OCI-LY3 (cell line): ENCODE measurements at regions not wholly inside any gene's neighbourhood (a gene's known extent, or its start where the extent isn't known, plus 50 kb on each side); places are given as distances from the start of the nearest gene placed in this dataset.

ENCODE experiments used
- H2AFZ ChIP-seq: fragments of 200-600, 300-600 bp; shearing (Covaris generic); 2 replicates; pipeline ENCODE4 v1.6.0; 2014; ENCODE audit warnings: antibody characterized with exemption, low read depth, low read length
- H3K27ac ChIP-seq: fragments of 200-600, 300-600 bp; sonication (generic); 2 replicates; pipeline ENCODE4 v1.5.1; 2014; ENCODE audit warnings: mild to moderate bottlenecking, low read length, moderate library complexity, mixed read lengths
- H3K27me3 ChIP-seq: fragments of 200-600, 300-600 bp; sonication (generic); 2 replicates; pipeline ENCODE4 v1.6.1; 2014; ENCODE audit warnings: low read depth, low read length, mixed read lengths
- H3K36me3 ChIP-seq: fragments of 200-600, 300-600 bp; sonication (generic); replicated peaks from 2 replicates; pipeline ENCODE3; 2014; ENCODE audit warnings: low read depth, low read length, mixed read lengths
- H3K4me1 ChIP-seq: fragments of 300-600, 200-600 bp; sonication (generic); 2 replicates; pipeline ENCODE4 v1.6.1; 2014; ENCODE audit warnings: low read length, mixed read lengths
- H3K4me2 ChIP-seq: fragments of 200-600, 300-600 bp; sonication (generic); 2 replicates; pipeline ENCODE4 v1.6.1; 2014; ENCODE audit warnings: low read length, mixed read lengths
- H3K4me3 ChIP-seq: fragments of 300-600, 200-600 bp; sonication (generic); 2 replicates; pipeline ENCODE4 v1.5.1; 2014; ENCODE audit warnings: antibody characterized with exemption, mild to moderate bottlenecking, low read length, moderate library complexity
- H3K79me2 ChIP-seq: fragments of 300-600, 200-600 bp; shearing (Covaris generic); 2 replicates; pipeline ENCODE4 v1.6.1; 2014; ENCODE audit warnings: mild to moderate bottlenecking, low read length, mixed read lengths
- H3K9ac ChIP-seq: fragments of 300-600, 200-600 bp; shearing (Covaris generic); 2 replicates; pipeline ENCODE4 v1.6.0; 2014; ENCODE audit warnings: mild to moderate bottlenecking, low read length, moderate library complexity
- H3K9me3 ChIP-seq: fragments of 200-600, 300-600 bp; shearing (Covaris generic); 2 replicates; pipeline ENCODE4 v1.6.1; 2014; ENCODE audit warnings: low read length, mixed read lengths; ENCODE audit not compliant: insufficient read depth
- H4K20me1 ChIP-seq: fragments of 200-600, 300-600 bp; sonication (generic); 2 replicates; pipeline ENCODE4 v1.6.1; 2016; ENCODE audit warnings: low read length, mixed read lengths; ENCODE audit not compliant: insufficient read depth
- EZH2phosphoT487 ChIP-seq: fragments of 200-600 bp; shearing (Covaris generic); IDR thresholded peaks from 2 replicates; pipeline ENCODE4 v1.6.1; 2018; ENCODE audit warnings: antibody characterized with exemption, mixed run types, low read depth
- TF ChIP-seq, protein P1 (sequence below): fragments of 200-600, 300-600 bp; sonication (generic); IDR thresholded peaks from 2 replicates; pipeline ENCODE4 v1.5.1; 2014; ENCODE audit warnings: antibody characterized with exemption, low read length, low read depth

DNA sequence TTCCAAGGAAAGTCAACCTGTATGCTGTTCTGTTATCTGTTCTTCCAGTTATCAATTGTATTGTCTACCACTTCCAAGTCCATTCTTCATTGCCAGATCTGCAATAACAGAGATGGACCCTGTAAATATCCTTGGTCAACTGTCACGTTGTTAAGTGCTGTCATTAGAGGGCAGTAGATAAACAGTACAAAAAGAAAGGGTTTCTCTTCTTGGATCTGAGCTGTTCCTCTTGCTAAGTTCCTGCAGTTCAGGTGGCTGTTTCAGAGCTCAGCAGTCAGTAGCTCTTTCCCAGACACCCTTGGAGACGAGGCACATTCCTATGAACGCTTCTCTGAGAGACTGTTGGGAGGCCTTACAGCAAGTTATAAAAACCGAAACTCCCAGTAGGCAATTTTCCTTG lies 957.1 kb upstream of the CHAC2 start:
- H3K79me2 ChIP-seq = no peaks in the 10 kb centered on the region
- no peak overlapping the region for H3K4me3 ChIP-seq
- no peak overlapping the region for H3K9ac ChIP-seq
- peak overlapping the region; percentile 13; the same call in 1 of the 2 replicates for H3K4me2 ChIP-seq
- H2AFZ ChIP-seq = no peak overlapping the region
- no peaks in the 10 kb centered on the region for H3K9me3 ChIP-seq
- peaks cover 3% of the 10 kb centered on the region for H3K4me1 ChIP-seq
- TF ChIP-seq, protein P1, sequence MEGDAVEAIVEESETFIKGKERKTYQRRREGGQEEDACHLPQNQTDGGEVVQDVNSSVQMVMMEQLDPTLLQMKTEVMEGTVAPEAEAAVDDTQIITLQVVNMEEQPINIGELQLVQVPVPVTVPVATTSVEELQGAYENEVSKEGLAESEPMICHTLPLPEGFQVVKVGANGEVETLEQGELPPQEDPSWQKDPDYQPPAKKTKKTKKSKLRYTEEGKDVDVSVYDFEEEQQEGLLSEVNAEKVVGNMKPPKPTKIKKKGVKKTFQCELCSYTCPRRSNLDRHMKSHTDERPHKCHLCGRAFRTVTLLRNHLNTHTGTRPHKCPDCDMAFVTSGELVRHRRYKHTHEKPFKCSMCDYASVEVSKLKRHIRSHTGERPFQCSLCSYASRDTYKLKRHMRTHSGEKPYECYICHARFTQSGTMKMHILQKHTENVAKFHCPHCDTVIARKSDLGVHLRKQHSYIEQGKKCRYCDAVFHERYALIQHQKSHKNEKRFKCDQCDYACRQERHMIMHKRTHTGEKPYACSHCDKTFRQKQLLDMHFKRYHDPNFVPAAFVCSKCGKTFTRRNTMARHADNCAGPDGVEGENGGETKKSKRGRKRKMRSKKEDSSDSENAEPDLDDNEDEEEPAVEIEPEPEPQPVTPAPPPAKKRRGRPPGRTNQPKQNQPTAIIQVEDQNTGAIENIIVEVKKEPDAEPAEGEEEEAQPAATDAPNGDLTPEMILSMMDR = peak; percentile 75
- no peak for TF ChIP-seq EZH2phosphoT487
- H3K27ac ChIP-seq = no peak overlapping the region
- H3K36me3 ChIP-seq = no peaks in the 10 kb centered on the region
- no peaks in the 10 kb centered on the region for H4K20me1 ChIP-seq
- no peaks in the 10 kb centered on the region for H3K27me3 ChIP-seq

DNA sequence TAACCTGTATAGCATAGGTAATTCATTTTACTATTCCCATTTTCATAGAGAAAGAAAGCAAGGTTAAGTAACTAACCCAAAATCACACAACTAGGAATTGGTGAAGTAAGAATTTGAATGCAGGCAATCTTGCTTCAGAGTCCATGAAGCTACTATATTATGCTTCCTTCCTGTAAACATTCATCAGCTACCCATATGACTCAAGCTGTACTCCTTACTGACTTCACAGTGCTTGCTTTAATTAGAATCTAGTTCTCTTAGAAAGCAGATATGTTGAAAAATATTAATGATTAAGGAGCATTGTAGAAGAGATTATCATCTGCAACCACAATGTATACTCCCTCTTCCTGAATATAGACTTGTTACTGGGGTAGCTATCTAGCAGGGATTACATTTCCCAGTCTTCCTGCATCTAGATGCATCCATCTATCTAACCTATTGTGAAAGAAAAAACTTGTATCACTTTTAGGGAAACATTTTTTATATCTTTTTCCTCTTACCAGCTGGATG lies 961.6 kb upstream of the CHAC2 start:
- Histone ChIP-seq H2AFZ (no peak overlapping the region), H3K4me2 (no peak overlapping the region), H3K9me3 (no peaks in the 10 kb centered on the region), H3K9ac (no peak overlapping the region), H3K27me3 (no peaks in the 10 kb centered on the region), H3K79me2 (no peaks in the 10 kb centered on the region), H4K20me1 (no peaks in the 10 kb centered on the region), H3K4me3 (no peak overlapping the region), H3K27ac (no peak overlapping the region), H3K36me3 (peaks cover 3% of the 10 kb centered on the region), H3K4me1 (peaks cover 7% of the 10 kb centered on the region)
- TF ChIP-seq EZH2phosphoT487 = no peak
- TF ChIP-seq, protein P1 = no peak

DNA sequence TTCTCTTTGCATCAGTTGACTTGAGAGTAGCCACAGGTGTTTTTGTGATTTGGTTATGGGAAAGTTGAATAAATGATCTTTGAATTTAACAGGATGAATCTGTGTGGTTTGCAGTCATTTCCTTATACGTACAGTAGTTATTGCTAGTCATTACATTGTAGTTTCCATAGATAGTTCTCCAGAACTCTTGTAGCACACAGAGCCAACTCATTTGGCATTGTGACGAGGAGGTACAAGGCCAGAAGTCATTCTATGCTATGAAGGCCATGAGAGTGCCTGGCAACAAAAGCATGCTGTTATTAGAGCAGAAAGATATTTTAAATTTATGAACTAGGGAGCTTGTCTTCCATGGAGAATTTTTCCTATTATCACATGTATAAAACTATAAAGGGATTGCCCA lies 973.0 kb upstream of the CHAC2 start:
- Histone ChIP-seq H3K4me3 (no peak overlapping the region), H2AFZ (no peak overlapping the region), H3K4me1 (no peaks in the 10 kb centered on the region), H3K36me3 (no peaks in the 10 kb centered on the region), H3K9ac (no peak overlapping the region), H3K27ac (no peak overlapping the region), H3K27me3 (no peaks in the 10 kb centered on the region), H3K79me2 (no peaks in the 10 kb centered on the region), H4K20me1 (no peaks in the 10 kb centered on the region), H3K4me2 (no peak overlapping the region), H3K9me3 (no peaks in the 10 kb centered on the region)
- TF ChIP-seq EZH2phosphoT487 = no peak
- TF ChIP-seq, protein P1 = no peak

DNA sequence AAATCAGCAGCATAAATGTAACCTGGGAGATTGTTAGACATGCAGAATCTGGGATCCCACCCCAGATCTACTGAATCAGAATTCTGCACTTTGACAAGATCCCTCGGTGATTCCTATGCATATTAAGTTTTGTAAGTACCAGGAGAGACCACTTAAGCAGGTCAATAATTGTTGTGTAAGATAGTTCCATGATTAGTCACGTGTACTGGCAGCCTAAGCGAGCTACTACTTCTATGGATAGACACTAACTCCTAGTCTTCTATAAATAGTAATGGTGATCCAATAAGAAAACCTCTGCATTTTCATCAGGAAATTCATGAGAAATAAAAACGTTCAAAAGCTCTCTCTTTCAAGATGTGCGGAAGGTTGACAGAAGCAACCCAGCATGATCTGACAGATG lies 988.2 kb upstream of the CHAC2 start:
- Histone ChIP-seq H3K27ac (no peak overlapping the region), H3K4me3 (no peak overlapping the region), H3K4me2 (no peak overlapping the region), H3K9me3 (no peaks in the 10 kb centered on the region), H4K20me1 (no peaks in the 10 kb centered on the region), H2AFZ (no peak overlapping the region), H3K79me2 (no peaks in the 10 kb centered on the region), H3K27me3 (no peaks in the 10 kb centered on the region), H3K9ac (no peak overlapping the region), H3K36me3 (no peaks in the 10 kb centered on the region), H3K4me1 (no peaks in the 10 kb centered on the region)
- TF ChIP-seq, protein P1 = no peak
- no peak for TF ChIP-seq EZH2phosphoT487
